Mesothelial cell of epicardium (in vitro differentiated cells): ENCODE measurements at regions not wholly inside any gene's neighbourhood (a gene's known extent, or its start where the extent isn't known, plus 50 kb on each side); places are given as distances from the start of the nearest gene placed in this dataset.
A peak's percentile ranks its signal among the peaks of the same experiment; 100 is the strongest.
"Not testable (repeated sequence)": the region's sequence is repeated elsewhere in the genome, so short reads cannot be mapped to it uniquely, and the experiment has no call there.

ENCODE experiments used
- DNase-seq, 2 experiments: peaks; one replicate each; pipeline ENCODE4 v3.0.0; 2021; ENCODE audit warnings: low spot score in 2 of 2; ENCODE audit not compliant: unreplicated experiment in 2 of 2
- H3K27ac Mint-ChIP-seq: 2 replicates; pipeline ENCODE4 v1.8.0; 2021; ENCODE audit warnings: mixed read lengths
- H3K27me3 Mint-ChIP-seq: 2 replicates; pipeline ENCODE4 v1.8.0; 2021; ENCODE audit warnings: low read depth, mixed read lengths
- H3K36me3 Mint-ChIP-seq: 2 replicates; pipeline ENCODE4 v1.8.0; 2021; ENCODE audit warnings: mixed read lengths
- H3K4me1 Mint-ChIP-seq: 2 replicates; pipeline ENCODE4 v1.8.0; 2021; ENCODE audit warnings: mixed read lengths
- H3K4me3 Mint-ChIP-seq: 2 replicates; pipeline ENCODE4 v1.8.0; 2021; ENCODE audit warnings: mild to moderate bottlenecking, moderate library complexity, mixed read lengths
- H3K9me3 Mint-ChIP-seq: 2 replicates; pipeline ENCODE4 v1.8.0; 2021; ENCODE audit warnings: mixed read lengths
- TF ChIP-seq, protein P1 (sequence below): fragments of 200-600 bp; sonication (generic); IDR thresholded peaks from one replicate; pipeline ENCODE4 v1.5.0; 2021; ENCODE audit warnings: antibody characterized with exemption; ENCODE audit not compliant: unreplicated experiment

DNA sequence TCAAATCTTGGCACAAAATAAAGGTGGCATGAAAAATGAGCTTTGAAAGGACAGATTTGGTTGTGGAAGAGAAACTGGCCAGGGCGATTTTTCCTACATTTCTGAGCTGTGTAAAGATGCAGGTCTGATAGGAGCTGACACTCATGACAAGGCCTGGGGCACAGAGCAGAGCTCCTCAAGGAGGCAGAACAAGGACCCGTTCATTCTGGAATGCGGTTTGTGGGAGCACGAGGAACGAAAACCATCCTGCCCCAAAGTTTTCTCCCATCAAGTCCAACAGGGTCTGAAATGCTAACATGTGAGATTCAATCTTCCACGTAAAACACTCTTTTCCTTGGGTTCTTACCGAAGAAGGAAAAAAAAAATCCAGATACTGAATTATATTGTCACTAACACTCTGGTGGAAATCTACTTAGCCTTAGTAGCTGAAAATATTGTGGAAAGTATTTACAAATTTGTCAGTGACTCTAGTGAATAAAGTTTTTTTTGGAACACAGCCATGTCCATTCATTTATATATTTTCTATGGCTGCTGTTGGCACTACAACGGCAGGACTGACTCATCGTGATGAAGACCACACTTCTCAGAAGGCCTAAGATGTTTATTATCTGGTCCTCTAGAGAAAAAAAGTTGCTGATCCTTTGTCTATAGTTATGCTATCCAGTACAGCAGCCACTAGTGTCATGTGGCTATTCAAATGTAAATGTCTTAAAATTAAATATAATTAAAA is 215.7 kb downstream of the BAMBI start:
- Mint-ChIP-seq H3K4me1 (peaks cover 30% of the 10 kb centered on the region), H3K4me3 (no peak overlapping the region), H3K27ac (peak overlapping the region; percentile 86), H3K9me3 (no peaks in the 10 kb centered on the region), H3K27me3 (no peaks in the 10 kb centered on the region), H3K36me3 (peaks cover 4% of the 10 kb centered on the region)
- no peak for DNase-seq
- TF ChIP-seq, protein P1, sequence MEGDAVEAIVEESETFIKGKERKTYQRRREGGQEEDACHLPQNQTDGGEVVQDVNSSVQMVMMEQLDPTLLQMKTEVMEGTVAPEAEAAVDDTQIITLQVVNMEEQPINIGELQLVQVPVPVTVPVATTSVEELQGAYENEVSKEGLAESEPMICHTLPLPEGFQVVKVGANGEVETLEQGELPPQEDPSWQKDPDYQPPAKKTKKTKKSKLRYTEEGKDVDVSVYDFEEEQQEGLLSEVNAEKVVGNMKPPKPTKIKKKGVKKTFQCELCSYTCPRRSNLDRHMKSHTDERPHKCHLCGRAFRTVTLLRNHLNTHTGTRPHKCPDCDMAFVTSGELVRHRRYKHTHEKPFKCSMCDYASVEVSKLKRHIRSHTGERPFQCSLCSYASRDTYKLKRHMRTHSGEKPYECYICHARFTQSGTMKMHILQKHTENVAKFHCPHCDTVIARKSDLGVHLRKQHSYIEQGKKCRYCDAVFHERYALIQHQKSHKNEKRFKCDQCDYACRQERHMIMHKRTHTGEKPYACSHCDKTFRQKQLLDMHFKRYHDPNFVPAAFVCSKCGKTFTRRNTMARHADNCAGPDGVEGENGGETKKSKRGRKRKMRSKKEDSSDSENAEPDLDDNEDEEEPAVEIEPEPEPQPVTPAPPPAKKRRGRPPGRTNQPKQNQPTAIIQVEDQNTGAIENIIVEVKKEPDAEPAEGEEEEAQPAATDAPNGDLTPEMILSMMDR, result no peak

DNA sequence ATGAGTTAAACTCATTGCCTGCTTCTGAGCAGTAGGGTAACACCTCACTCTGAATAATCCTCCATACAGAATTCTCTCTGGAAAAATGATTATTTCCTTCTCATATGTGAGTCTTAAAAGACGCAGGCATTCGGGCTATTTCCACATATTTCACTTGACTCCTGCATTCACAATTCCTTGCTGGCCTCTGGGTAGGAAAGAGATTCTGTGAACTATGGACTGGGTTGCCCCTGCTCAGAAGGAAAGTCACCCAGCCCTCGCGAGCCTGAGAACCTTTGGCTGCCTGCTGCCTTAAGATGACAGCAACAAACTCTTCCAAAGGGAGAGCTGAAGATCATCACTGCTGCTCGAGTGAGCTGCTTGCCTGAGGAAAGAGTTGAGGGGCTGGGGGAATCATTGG is 216.8 kb downstream of the BAMBI start:
- TF ChIP-seq, protein P1, result no peak
- peaks cover 4% of the 10 kb centered on the region for H3K36me3 Mint-ChIP-seq
- H3K4me1 Mint-ChIP-seq, result peaks cover 30% of the 10 kb centered on the region
- H3K9me3 Mint-ChIP-seq, result no peaks in the 10 kb centered on the region
- no peak overlapping the region for H3K4me3 Mint-ChIP-seq
- DNase-seq, result no peak
- no peaks in the 10 kb centered on the region for H3K27me3 Mint-ChIP-seq
- H3K27ac Mint-ChIP-seq, result peak overlapping the region; percentile 1

DNA sequence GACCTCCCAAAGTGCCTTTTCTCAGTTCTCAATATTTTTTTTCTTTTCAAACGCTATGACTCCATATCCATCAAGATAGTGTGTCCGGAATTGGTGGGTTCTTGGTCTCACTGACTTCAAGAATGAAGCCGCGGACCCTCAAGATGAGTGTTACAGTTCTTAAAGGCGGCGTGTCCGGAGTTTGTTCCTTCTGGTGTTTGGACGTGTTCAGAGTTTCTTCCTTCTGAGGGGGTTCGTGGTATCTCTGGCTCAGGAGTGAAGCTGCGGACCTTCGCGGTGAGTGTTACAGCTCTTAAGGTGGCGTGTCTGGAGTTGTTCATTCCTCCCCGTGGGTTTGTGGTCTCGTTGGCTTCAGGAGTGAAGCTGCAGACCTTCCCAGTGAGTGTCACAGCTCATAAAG is 218.3 kb downstream of the BAMBI start:
- not testable (repeated sequence) for H3K9me3 Mint-ChIP-seq, DNase-seq, H3K36me3 Mint-ChIP-seq, H3K27me3 Mint-ChIP-seq, H3K27ac Mint-ChIP-seq, H3K4me3 Mint-ChIP-seq
- peaks cover 29% of the 10 kb centered on the region for H3K4me1 Mint-ChIP-seq

DNA sequence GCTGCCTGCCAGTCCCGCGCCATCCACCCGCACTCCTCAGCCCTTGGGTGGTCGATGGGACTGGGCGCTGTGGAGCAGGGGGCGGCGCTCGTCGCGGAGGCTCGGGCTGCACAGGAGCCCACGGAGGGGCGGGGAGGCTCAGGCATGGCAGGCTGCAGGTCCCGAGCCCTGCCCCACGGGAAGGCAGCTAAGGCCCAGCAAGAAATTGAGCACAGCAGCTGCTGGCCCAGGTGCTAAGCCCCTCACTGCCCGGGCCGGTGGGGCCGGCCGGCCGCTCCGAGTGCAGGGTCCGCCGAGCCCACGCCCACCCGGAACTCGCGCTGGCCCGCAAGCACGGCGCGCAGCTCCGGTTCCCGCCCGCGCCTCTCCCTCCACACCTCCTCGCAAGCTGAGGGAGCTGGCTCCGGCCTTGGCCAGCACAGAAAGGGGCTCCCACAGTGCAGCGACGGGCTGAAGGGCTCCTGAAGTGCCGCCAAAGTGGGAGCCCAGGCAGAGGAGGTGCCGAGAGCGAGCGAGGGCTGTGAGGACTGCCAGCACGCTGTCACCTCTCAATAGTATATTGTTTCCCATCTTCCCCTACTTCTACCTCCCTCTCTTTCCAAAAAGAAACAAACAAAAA is 219.6 kb downstream of the BAMBI start:
- not testable (repeated sequence) for DNase-seq, H3K27me3 Mint-ChIP-seq, H3K36me3 Mint-ChIP-seq, H3K4me3 Mint-ChIP-seq, H3K27ac Mint-ChIP-seq, H3K9me3 Mint-ChIP-seq
- H3K4me1 Mint-ChIP-seq, result peaks cover 26% of the 10 kb centered on the region

DNA sequence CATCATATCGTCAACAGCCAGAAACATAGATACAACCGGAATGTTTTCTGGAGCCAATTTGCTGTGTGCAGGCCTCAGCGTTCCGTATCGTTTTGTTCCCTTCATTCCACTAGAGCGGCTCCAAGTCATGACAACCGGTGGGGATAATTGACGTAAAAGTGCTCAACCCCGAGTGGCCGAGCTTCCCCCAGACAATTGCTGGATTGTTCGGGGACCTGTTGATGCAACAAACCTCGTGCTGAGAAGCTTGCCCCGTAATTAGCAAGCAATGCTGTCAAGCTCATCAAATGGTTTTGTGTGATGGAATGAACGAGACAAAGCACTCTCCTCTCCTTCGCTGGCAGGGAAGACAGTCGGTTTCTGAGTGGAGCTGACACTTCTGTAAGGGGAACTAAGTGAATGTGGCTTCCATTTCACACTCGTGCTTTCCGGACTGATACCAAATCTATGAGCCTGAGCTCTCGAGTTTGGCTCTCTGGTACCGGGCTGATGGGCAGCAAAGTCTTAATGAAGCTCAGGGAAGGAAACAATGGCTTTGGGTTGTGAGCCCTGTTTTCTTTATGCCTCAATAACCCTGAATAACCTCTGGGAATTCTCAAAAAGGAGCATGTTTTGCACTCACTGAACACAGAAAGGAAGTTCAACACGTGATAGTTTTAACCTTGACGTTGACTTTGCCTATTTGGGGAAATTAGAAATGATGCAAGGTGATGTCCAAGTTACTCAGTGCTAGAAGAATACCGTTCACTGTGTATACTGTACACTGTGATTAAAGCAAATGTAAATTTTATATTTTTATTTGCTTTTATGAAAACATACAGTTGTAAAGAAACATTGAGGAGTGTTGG is 220.5 kb downstream of the BAMBI start:
- Mint-ChIP-seq H3K9me3 (no peaks in the 10 kb centered on the region), H3K27ac (no peak overlapping the region), H3K4me1 (peaks cover 20% of the 10 kb centered on the region), H3K4me3 (no peak overlapping the region), H3K27me3 (no peaks in the 10 kb centered on the region), H3K36me3 (peaks cover 4% of the 10 kb centered on the region)
- TF ChIP-seq, protein P1, result no peak
- DNase-seq, result no peak

DNA sequence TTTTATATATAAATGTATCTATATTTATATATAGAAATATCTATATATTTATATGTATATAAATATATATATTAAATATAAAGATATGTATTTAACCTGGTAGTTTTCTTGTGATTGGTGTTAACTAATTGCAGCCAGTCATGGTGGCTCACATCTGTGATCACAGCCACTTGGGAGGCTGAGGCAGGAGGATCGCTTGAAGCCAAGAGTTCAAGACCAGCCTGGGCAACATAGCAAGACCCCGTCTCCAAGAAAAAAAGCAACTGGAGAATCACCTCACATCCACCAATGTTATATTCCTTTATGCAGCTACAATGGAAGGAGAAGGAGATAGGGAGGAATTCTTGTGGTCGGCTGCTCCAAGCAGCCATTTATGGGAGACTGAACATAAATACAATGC is 224.9 kb downstream of the BAMBI start:
- peaks cover 48% of the 10 kb centered on the region for H3K4me1 Mint-ChIP-seq
- TF ChIP-seq, protein P1, result no peak
- H3K36me3 Mint-ChIP-seq, result peaks cover 2% of the 10 kb centered on the region
- peak overlapping the region; percentile 30 for H3K27ac Mint-ChIP-seq
- no peaks in the 10 kb centered on the region for H3K27me3 Mint-ChIP-seq
- H3K4me3 Mint-ChIP-seq, result no peak overlapping the region
- no peaks in the 10 kb centered on the region for H3K9me3 Mint-ChIP-seq
- DNase-seq, result no peak
